CD4-positive, alpha-beta T cell treated with Interleukin-17A for 1 hour (primary cell): ENCODE measurements at regions not wholly inside any gene's neighbourhood (a gene's known extent, or its start where the extent isn't known, plus 50 kb on each side); places are given as distances from the start of the nearest gene placed in this dataset.
"Not testable (repeated sequence)": the region's sequence is repeated elsewhere in the genome, so short reads cannot be mapped to it uniquely, and the experiment has no call there.

Source experiments
- DNase-seq: peaks from one replicate; pipeline ENCODE4 v3.0.0-alpha.2; 2020

- DNase-seq, result not testable (repeated sequence)
Observed at GRCh38 chr11:100409267-100409666, 277.8 kb upstream of the ARHGAP42 start.

- no peak for DNase-seq
Observed at GRCh38 chr11:100419518-100419917, 267.6 kb upstream of the ARHGAP42 start.

GRCh38 chr11:100434821-100435641 lies 252.1 kb upstream of the ARHGAP42 start:
- DNase-seq, result no peak

- DNase-seq, result no peak
Observed at GRCh38 chr11:100438376-100438775, 248.7 kb upstream of the ARHGAP42 start.

- DNase-seq, result no peak
Observed at GRCh38 chr11:100441086-100441485, 246.0 kb upstream of the ARHGAP42 start.

- no peak for DNase-seq
Observed at GRCh38 chr11:100442017-100442416, 245.1 kb upstream of the ARHGAP42 start.

- DNase-seq, result no peak
Observed at GRCh38 chr11:100445231-100445735, 241.8 kb upstream of the ARHGAP42 start.

- DNase-seq, result not testable (repeated sequence)
Observed at GRCh38 chr11:100451801-100452460, 235.2 kb upstream of the ARHGAP42 start.

- no peak for DNase-seq
Observed at GRCh38 chr11:100459811-100460210, 227.3 kb upstream of the ARHGAP42 start.

GRCh38 chr11:100460426-100460825 lies 226.7 kb upstream of the ARHGAP42 start:
- no peak for DNase-seq

- DNase-seq, result no peak
Observed at GRCh38 chr11:100467821-100468508, 219.1 kb upstream of the ARHGAP42 start.

- no peak for DNase-seq
Observed at GRCh38 chr11:100469835-100470234, 217.3 kb upstream of the ARHGAP42 start.

GRCh38 chr11:100472727-100473389 lies 214.2 kb upstream of the ARHGAP42 start:
- no peak for DNase-seq

GRCh38 chr11:100473390-100473740 lies 213.7 kb upstream of the ARHGAP42 start:
- DNase-seq, result no peak

GRCh38 chr11:100484948-100485347 lies 202.1 kb upstream of the ARHGAP42 start:
- no peak for DNase-seq

- no peak for DNase-seq
Observed at GRCh38 chr11:100498780-100499179, 188.3 kb upstream of the ARHGAP42 start.

- DNase-seq, result no peak
Observed at GRCh38 chr11:100501450-100501849, 185.6 kb upstream of the ARHGAP42 start.

GRCh38 chr11:100512475-100512874 lies 174.6 kb upstream of the ARHGAP42 start:
- DNase-seq, result no peak

- DNase-seq, result no peak
Observed at GRCh38 chr11:100515087-100515486, 172.0 kb upstream of the ARHGAP42 start.

- no peak for DNase-seq
Observed at GRCh38 chr11:100525197-100525596, 161.9 kb upstream of the ARHGAP42 start.

GRCh38 chr11:100525635-100526034 lies 161.5 kb upstream of the ARHGAP42 start:
- DNase-seq, result no peak

GRCh38 chr11:100528872-100529416 lies 158.1 kb upstream of the ARHGAP42 start:
- no peak for DNase-seq

GRCh38 chr11:100531290-100531689 lies 155.8 kb upstream of the ARHGAP42 start:
- not testable (repeated sequence) for DNase-seq
